ENCODE measurements at regions not wholly inside any gene's neighbourhood (a gene's known extent, or its start where the extent isn't known, plus 50 kb on each side); places are given as distances from the start of the nearest gene placed in this dataset.

GRCh38 chr2:217113491-217113890, 253.6 kb upstream of the TNP1 start:
- no peak for TF ChIP-seq CTCF (IDR thresholded peaks at IDR 0.05)
- TF ChIP-seq ZFX (IDR thresholded peaks at IDR 0.05; ENCODE audit: borderline replicate concordance) = no peak
